ENCODE measurements at regions not wholly inside any gene's neighbourhood (a gene's known extent, or its start where the extent isn't known, plus 50 kb on each side); places are given as distances from the start of the nearest gene placed in this dataset.
A peak's percentile ranks its signal among the peaks of the same experiment; 100 is the strongest.

GRCh38 chr9:105157171-105157583 lies 87.3 kb upstream of the SLC44A1 start:
- TF ChIP-seq, protein P1, sequence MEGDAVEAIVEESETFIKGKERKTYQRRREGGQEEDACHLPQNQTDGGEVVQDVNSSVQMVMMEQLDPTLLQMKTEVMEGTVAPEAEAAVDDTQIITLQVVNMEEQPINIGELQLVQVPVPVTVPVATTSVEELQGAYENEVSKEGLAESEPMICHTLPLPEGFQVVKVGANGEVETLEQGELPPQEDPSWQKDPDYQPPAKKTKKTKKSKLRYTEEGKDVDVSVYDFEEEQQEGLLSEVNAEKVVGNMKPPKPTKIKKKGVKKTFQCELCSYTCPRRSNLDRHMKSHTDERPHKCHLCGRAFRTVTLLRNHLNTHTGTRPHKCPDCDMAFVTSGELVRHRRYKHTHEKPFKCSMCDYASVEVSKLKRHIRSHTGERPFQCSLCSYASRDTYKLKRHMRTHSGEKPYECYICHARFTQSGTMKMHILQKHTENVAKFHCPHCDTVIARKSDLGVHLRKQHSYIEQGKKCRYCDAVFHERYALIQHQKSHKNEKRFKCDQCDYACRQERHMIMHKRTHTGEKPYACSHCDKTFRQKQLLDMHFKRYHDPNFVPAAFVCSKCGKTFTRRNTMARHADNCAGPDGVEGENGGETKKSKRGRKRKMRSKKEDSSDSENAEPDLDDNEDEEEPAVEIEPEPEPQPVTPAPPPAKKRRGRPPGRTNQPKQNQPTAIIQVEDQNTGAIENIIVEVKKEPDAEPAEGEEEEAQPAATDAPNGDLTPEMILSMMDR (IDR thresholded peaks at IDR 0.05) = peak in 2 of 3 donors; percentile 50 to 51
- no peak for TF ChIP-seq POLR2A (IDR thresholded peaks at IDR 0.05)
- peak in 1 of 3 donors; percentile 18 for TF ChIP-seq POLR2AphosphoS5 (IDR thresholded peaks at IDR 0.05)
